Psoas muscle (tissue), 7 donors: ENCODE measurements at regions not wholly inside any gene's neighbourhood (a gene's known extent, or its start where the extent isn't known, plus 50 kb on each side); places are given as distances from the start of the nearest gene placed in this dataset.

Experiments
- ATAC-seq, 4 donors: fragments of 200-7000 bp; cut with Tn5 transposase; one replicate each; pipeline ENCODE4 v1.9.1; 2020; ENCODE audit warnings: moderate library complexity in 3 of 4, mild to moderate bottlenecking in 2 of 4
- DNase-seq, 2 donors: peaks; one replicate each; pipeline ENCODE4 v3.0.0-alpha.2; 2020
- H3K27ac ChIP-seq: fragments of 200-600 bp; one replicate; pipeline ENCODE4 v1.8.0; 2022
- H3K27me3 ChIP-seq, 3 donors: fragments of 200-600 bp in 1 of 3; one replicate each; pipeline versions ENCODE4 v1.6.1 to v1.8.0; 2013 to 2022; ENCODE audit warnings: low read length in 2 of 3, mild to moderate bottlenecking in 2 of 3, moderate library complexity in 1 of 3; ENCODE audit not compliant: insufficient read depth in 3 of 3
- H3K36me3 ChIP-seq, 2 donors: fragments of 200-600 bp in 1 of 2; one replicate each; pipeline versions ENCODE4 v1.6.1 to v1.8.0; 2013 to 2022; ENCODE audit warnings: low read depth in 1 of 2, mild to moderate bottlenecking in 1 of 2, moderate library complexity in 1 of 2; ENCODE audit not compliant: insufficient read depth in 1 of 2
- H3K4me1 ChIP-seq: fragments of 200-600 bp; one replicate; pipeline ENCODE4 v1.8.0; 2022
- H3K4me3 ChIP-seq: fragments of 200-600 bp; one replicate; pipeline ENCODE4 v1.8.0; 2022; ENCODE audit warnings: mild to moderate bottlenecking
- H3K9me3 ChIP-seq: fragments of 200-600 bp; one replicate; pipeline ENCODE4 v1.8.0; 2022
- CTCF ChIP-seq: fragments of 200-600 bp; IDR thresholded peaks from one replicate; pipeline ENCODE4 v1.8.0; 2022; ENCODE audit warnings: antibody characterized with exemption
- WGBS, 3 donors: extraction: QIAGEN DNeasy Blood & Tissue Kit; methylation state at CpG; one replicate each; pipeline versions ENCODE4 v1.1.6 to v1.1.7; 2013; 5-methylcytosine and 5-hydroxymethylcytosine counted together
- intact Hi-C, 2 donors: fragments of 100-400 bp; cut with DNase I; formaldehyde crosslinking; loops; one replicate each; pipeline versions ENCODE4 v1.11.0 to v1.14.2; 2022
- donor health status: healthy with polysubstance abuse.
- donor health status: DM: no; HTN: no; CAD: no; lungs with moderate emphysema.
- donor health status: Bipolar disorder and iron deficiency.
- donor health status: healthy.
- donor health status: DM: yes; HTN: yes; CAD: no.
- donor health status: DM: no; HTN: no; CAD: no.
- donor health status: DM: yes; HTN: yes; CAD: no.

- no peak overlapping the region for H3K4me3 ChIP-seq
- intact Hi-C loops = no loop called here
- H3K27ac ChIP-seq = no peak overlapping the region
- no peaks in the 10 kb centered on the region for H3K27me3 ChIP-seq
- WGBS, 3 donors = 81 to 98% (median 90%) methylated on average over 7 of the region's 7 CpGs
- no peaks in the 10 kb centered on the region for H3K36me3 ChIP-seq
- TF ChIP-seq CTCF = no peak
- ATAC-seq (no peak), DNase-seq (no peak)
- H3K4me1 ChIP-seq = no peaks in the 10 kb centered on the region
- H3K9me3 ChIP-seq = no peaks in the 10 kb centered on the region
Measured at GRCh38 chr17:15161395-15161794, 103.7 kb downstream of the PMP22 start.

- no peak overlapping the region for H3K4me3 ChIP-seq
Measured at GRCh38 chr17:15157051-15157450, 108.1 kb downstream of the PMP22 start.

GRCh38 chr17:15154618-15155017 is 110.5 kb downstream of the PMP22 start:
- H3K27me3 ChIP-seq = peaks cover 0 to 4% (median 0%) of the 10 kb centered on the region in 3 donors
- ATAC-seq (no peak), DNase-seq (no peak)
- H3K27ac ChIP-seq = no peak overlapping the region
- no peaks in the 10 kb centered on the region for H3K9me3 ChIP-seq
- no peak for TF ChIP-seq CTCF
- H3K36me3 ChIP-seq = no peaks in the 10 kb centered on the region
- WGBS, 3 donors = 80 to 87% (median 80%) methylated on average over 2 of the region's 2 CpGs
- H3K4me3 ChIP-seq = no peak overlapping the region
- intact Hi-C loops = no loop called here
- H3K4me1 ChIP-seq = no peaks in the 10 kb centered on the region

More at GRCh38 chr17:15157051-15157450, 108.1 kb downstream of the PMP22 start:
- intact Hi-C loops = no loop called here
- WGBS, 3 donors = 40 to 49% (median 41%) methylated on average over 5 of the region's 5 CpGs
- peaks cover 0 to 4% (median 0%) of the 10 kb centered on the region in 3 donors for H3K27me3 ChIP-seq
- no peaks in the 10 kb centered on the region for H3K4me1 ChIP-seq
- no peaks in the 10 kb centered on the region for H3K36me3 ChIP-seq
- no peak for ATAC-seq
- H3K27ac ChIP-seq = no peak overlapping the region
- TF ChIP-seq CTCF = no peak
- H3K9me3 ChIP-seq = no peaks in the 10 kb centered on the region
- no peak for DNase-seq

DNA sequence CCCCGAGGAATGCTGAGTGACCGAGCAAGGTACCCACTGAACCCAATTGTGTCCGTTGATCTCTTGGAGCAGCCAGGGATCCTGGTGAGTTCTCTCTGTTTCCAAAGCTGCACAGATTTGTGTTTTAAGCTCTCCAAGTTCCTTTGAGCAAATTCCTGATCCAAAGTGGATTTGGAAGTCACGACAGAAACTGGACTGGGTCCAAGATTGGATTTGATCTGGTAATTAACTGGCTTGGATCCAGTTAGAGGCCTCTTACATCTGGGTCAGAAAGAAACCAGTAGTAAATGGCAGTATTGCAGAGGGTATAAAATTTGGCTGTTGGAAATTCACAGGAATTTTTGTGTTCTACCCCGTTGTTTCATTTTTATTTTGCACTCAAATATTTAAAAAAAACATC is 119.5 kb downstream of the PMP22 start:
- no peak overlapping the region for H3K4me3 ChIP-seq
- no peak for DNase-seq
- no peak for ATAC-seq
- H3K4me1 ChIP-seq = no peaks in the 10 kb centered on the region
- no peak overlapping the region for H3K27ac ChIP-seq
- peaks cover 0 to 7% (median 0%) of the 10 kb centered on the region in 3 donors for H3K27me3 ChIP-seq
- intact Hi-C loops = no loop called here
- TF ChIP-seq CTCF = no peak
- no peaks in the 10 kb centered on the region for H3K9me3 ChIP-seq
- WGBS, 3 donors = 22 to 29% (median 23%) methylated on average over 5 of the region's 5 CpGs
- H3K36me3 ChIP-seq = no peaks in the 10 kb centered on the region

DNA sequence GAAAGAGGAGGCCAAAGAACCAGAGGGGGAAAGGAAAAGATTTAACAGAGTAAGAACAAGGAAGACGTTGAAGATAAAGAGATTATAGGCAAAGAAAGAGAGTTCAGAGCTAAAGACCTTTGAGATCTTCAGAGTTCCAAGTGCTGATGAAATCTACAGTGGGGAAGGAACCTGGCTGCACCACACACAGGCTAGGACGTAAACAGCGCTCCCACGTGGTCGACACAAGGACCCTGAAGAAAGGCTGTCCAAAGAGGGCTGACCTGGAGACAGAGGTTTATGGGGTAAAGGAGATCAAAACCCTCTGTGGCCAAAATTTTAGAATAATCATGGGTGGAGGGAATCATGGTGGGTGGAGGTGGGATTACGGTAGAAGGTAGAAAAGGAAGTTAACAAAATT is 121.6 kb downstream of the PMP22 start:
- ATAC-seq (no peak), DNase-seq (no peak)
- TF ChIP-seq CTCF = no peak
- Histone ChIP-seq H3K27me3 (peaks cover 0 to 7% (median 0%) of the 10 kb centered on the region in 3 donors), H3K9me3 (no peaks in the 10 kb centered on the region), H3K4me1 (no peaks in the 10 kb centered on the region), H3K4me3 (no peak overlapping the region), H3K36me3 (no peaks in the 10 kb centered on the region), H3K27ac (no peak overlapping the region)
- intact Hi-C loops = no loop called here
- 77 to 81% (median 78%) methylated on average over 6 of the region's 6 CpGs for WGBS, 3 donors
